ENCODE measurements at regions not wholly inside any gene's neighbourhood (a gene's known extent, or its start where the extent isn't known, plus 50 kb on each side); places are given as distances from the start of the nearest gene placed in this dataset.

DNA sequence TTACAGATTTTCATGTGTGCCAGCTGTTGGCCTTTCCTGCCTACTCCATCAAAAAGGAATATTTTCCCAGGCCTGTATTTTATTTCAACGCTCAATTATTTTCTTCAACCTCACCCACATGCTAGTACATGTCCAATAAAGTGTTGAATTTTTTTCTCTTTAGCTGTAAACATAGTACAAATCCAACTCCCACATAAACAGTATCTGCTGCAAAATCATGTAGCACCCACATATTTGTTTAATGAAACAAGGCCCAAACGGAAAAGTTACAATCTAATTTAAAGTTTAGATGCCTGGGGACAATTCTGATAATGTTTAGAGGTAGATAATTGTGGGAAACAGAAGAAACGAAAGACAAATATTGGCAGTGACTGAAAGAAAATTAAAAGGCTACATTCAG lies 275.4 kb upstream of the ACVR2A start:
- H3K4me3 ChIP-seq (ENCODE audit: low read depth, low read length), result no peak overlapping the region
- TF ChIP-seq, protein P1, sequence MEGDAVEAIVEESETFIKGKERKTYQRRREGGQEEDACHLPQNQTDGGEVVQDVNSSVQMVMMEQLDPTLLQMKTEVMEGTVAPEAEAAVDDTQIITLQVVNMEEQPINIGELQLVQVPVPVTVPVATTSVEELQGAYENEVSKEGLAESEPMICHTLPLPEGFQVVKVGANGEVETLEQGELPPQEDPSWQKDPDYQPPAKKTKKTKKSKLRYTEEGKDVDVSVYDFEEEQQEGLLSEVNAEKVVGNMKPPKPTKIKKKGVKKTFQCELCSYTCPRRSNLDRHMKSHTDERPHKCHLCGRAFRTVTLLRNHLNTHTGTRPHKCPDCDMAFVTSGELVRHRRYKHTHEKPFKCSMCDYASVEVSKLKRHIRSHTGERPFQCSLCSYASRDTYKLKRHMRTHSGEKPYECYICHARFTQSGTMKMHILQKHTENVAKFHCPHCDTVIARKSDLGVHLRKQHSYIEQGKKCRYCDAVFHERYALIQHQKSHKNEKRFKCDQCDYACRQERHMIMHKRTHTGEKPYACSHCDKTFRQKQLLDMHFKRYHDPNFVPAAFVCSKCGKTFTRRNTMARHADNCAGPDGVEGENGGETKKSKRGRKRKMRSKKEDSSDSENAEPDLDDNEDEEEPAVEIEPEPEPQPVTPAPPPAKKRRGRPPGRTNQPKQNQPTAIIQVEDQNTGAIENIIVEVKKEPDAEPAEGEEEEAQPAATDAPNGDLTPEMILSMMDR (IDR thresholded peaks at IDR 0.05; ENCODE audit: low read depth, low read length, missing control alignments), result no peak
- DNase-seq (ENCODE audit: low read depth), result no peak

- no peak overlapping the region for H3K4me3 ChIP-seq (ENCODE audit: low read depth, low read length)
- TF ChIP-seq, protein P1 (IDR thresholded peaks at IDR 0.05; ENCODE audit: low read depth, low read length, missing control alignments), result no peak
- DNase-seq (ENCODE audit: low read depth), result no peak
Observed at GRCh38 chr2:147568109-147568508, 276.7 kb upstream of the ACVR2A start.

GRCh38 chr2:147567136-147567535 lies 277.7 kb upstream of the ACVR2A start:
- no peak for DNase-seq (ENCODE audit: low read depth)
- no peak overlapping the region for H3K4me3 ChIP-seq (ENCODE audit: low read depth, low read length)
- TF ChIP-seq, protein P1 (IDR thresholded peaks at IDR 0.05; ENCODE audit: low read depth, low read length, missing control alignments), result no peak

GRCh38 chr2:147560810-147561535 lies 283.9 kb upstream of the ACVR2A start:
- TF ChIP-seq, protein P1 (IDR thresholded peaks at IDR 0.05; ENCODE audit: low read depth, low read length, missing control alignments), result no peak
- no peak overlapping the region for H3K4me3 ChIP-seq (ENCODE audit: low read depth, low read length)
- no peak for DNase-seq (ENCODE audit: low read depth)

DNA sequence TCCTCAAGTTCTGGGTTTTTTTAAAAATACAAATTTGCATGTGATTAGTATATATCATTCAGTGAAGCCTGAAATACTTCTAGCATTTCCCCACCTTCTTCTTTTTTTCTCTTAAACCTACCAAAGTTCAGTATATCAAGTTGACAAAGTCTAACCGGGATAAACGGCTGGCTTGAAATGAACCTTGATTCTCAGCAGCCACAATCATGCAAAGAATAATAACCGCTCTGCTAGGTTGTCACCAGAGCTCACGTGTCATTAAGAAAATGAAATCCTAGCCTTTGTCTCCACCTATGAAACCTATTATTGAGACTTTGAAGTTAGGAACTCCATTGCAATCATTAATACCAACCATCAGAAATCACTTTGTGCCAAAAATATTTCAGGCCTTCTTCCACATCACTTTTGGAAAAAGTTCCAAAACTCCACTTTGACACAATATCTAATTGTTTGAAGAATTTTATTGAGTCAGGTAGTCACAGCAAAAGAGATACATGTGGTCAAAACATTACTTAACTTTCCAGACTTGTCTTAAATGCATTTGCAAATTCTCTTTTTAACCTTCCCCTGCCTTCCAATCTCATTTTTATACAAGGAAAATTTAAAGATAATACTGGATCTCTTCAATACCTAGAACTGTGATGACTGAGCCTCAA lies 285.6 kb upstream of the ACVR2A start:
- TF ChIP-seq, protein P1 (IDR thresholded peaks at IDR 0.05; ENCODE audit: low read depth, low read length, missing control alignments), result no peak
- H3K4me3 ChIP-seq (ENCODE audit: low read depth, low read length), result no peak overlapping the region
- no peak for DNase-seq (ENCODE audit: low read depth)

- no peak for DNase-seq (ENCODE audit: low read depth)
- TF ChIP-seq, protein P1 (IDR thresholded peaks at IDR 0.05; ENCODE audit: low read depth, low read length, missing control alignments), result no peak
- H3K4me3 ChIP-seq (ENCODE audit: low read depth, low read length), result no peak overlapping the region
Observed at GRCh38 chr2:147558620-147559019, 286.2 kb upstream of the ACVR2A start.

Data from GM12864 (cell line).